ENCODE measurements at regions not wholly inside any gene's neighbourhood (a gene's known extent, or its start where the extent isn't known, plus 50 kb on each side); places are given as distances from the start of the nearest gene placed in this dataset.

DNA sequence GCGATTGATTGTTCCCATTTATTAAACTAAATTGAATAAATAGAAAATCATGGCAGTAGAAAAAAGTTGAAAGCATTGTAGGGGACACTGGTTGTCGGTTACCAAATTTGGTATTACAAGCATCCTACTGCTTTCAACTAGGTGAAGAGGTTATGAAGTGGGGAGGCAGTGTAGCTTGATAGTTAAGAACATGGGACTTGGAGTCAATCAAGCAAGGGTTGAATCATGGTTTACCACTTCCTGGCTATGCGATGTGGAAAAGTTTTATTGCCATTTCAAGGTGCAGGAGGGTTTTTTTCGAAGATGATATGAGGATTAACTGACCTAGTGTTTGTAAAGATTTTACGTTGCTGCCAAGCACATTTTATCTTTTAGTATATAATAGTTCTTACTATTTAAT, 318.2 kb upstream of the KCNH8 start:
- DNase-seq (ENCODE audit: low spot score), result no peak
- H3K4me3 ChIP-seq, result no peak overlapping the region
- H3F3A ChIP-seq (ENCODE audit: low read depth), result peaks cover 15% of the 10 kb centered on the region
- no peaks in the 10 kb centered on the region for H4K20me1 ChIP-seq (ENCODE audit: low read depth)
- H3K9me3 ChIP-seq (ENCODE audit: low read depth), result no peaks in the 10 kb centered on the region
- Mint-ChIP-seq H3K36me3 (no peaks in the 10 kb centered on the region), H3K27me3 (ENCODE audit: insufficient read depth, low read depth) (peaks cover 8% of the 10 kb centered on the region), H3K4me3 (no peak overlapping the region), H3K27ac (no peak overlapping the region), H3K4me1 (peaks cover 10% of the 10 kb centered on the region), H3K9me3 (no peaks in the 10 kb centered on the region)
- TF ChIP-seq CTCF (IDR thresholded peaks at IDR 0.05) (no peak), EZH2phosphoT487 (IDR thresholded peaks at IDR 0.05) (no peak), EZH2 (IDR thresholded peaks at IDR 0.05) (no peak)
- no peak overlapping the region for H2AFZ ChIP-seq (replicated peaks)
- no peaks in the 10 kb centered on the region for H3K79me2 ChIP-seq (ENCODE audit: low read depth)
- H3K27me3 ChIP-seq, result no peaks in the 10 kb centered on the region
- H3K4me2 ChIP-seq, result no peak overlapping the region
- H3K4me1 ChIP-seq, result no peaks in the 10 kb centered on the region
- H3K9ac ChIP-seq, result no peak overlapping the region
- no peaks in the 10 kb centered on the region for H3K36me3 ChIP-seq
- no peak overlapping the region for H3K27ac ChIP-seq

GRCh38 chr3:18828637-18829036, 319.7 kb upstream of the KCNH8 start:
- Mint-ChIP-seq H3K4me1 (peaks cover 10% of the 10 kb centered on the region), H3K27me3 (ENCODE audit: insufficient read depth, low read depth) (peaks cover 8% of the 10 kb centered on the region), H3K36me3 (no peaks in the 10 kb centered on the region), H3K4me3 (no peak overlapping the region), H3K9me3 (no peaks in the 10 kb centered on the region), H3K27ac (no peak overlapping the region)
- H3K36me3 ChIP-seq, result no peaks in the 10 kb centered on the region
- no peak for TF ChIP-seq CTCF (IDR thresholded peaks at IDR 0.05)
- TF ChIP-seq EZH2phosphoT487 (IDR thresholded peaks at IDR 0.05), result no peak
- TF ChIP-seq EZH2 (IDR thresholded peaks at IDR 0.05), result no peak
- no peaks in the 10 kb centered on the region for H4K20me1 ChIP-seq (ENCODE audit: low read depth)
- H3K9ac ChIP-seq, result no peak overlapping the region
- no peak overlapping the region for H3K27ac ChIP-seq
- DNase-seq (ENCODE audit: low spot score), result no peak
- peaks cover 15% of the 10 kb centered on the region for H3F3A ChIP-seq (ENCODE audit: low read depth)
- no peaks in the 10 kb centered on the region for H3K9me3 ChIP-seq (ENCODE audit: low read depth)
- no peaks in the 10 kb centered on the region for H3K27me3 ChIP-seq
- H3K4me3 ChIP-seq, result no peak overlapping the region
- no peaks in the 10 kb centered on the region for H3K4me1 ChIP-seq
- no peak overlapping the region for H3K4me2 ChIP-seq
- H2AFZ ChIP-seq (replicated peaks), result no peak overlapping the region
- no peaks in the 10 kb centered on the region for H3K79me2 ChIP-seq (ENCODE audit: low read depth)

GRCh38 chr3:18827664-18828063, 320.6 kb upstream of the KCNH8 start:
- no peak overlapping the region for H3K9ac ChIP-seq
- no peaks in the 10 kb centered on the region for H4K20me1 ChIP-seq (ENCODE audit: low read depth)
- H2AFZ ChIP-seq (replicated peaks), result no peak overlapping the region
- no peak for DNase-seq (ENCODE audit: low spot score)
- no peaks in the 10 kb centered on the region for H3K79me2 ChIP-seq (ENCODE audit: low read depth)
- peaks cover 15% of the 10 kb centered on the region for H3F3A ChIP-seq (ENCODE audit: low read depth)
- H3K27ac ChIP-seq, result no peak overlapping the region
- TF ChIP-seq CTCF (IDR thresholded peaks at IDR 0.05) (no peak), EZH2 (IDR thresholded peaks at IDR 0.05) (no peak), EZH2phosphoT487 (IDR thresholded peaks at IDR 0.05) (no peak)
- no peak overlapping the region for H3K27ac Mint-ChIP-seq
- H3K4me3 Mint-ChIP-seq, result no peak overlapping the region
- no peaks in the 10 kb centered on the region for H3K36me3 ChIP-seq
- H3K9me3 ChIP-seq (ENCODE audit: low read depth), result no peaks in the 10 kb centered on the region
- peaks cover 8% of the 10 kb centered on the region for H3K27me3 Mint-ChIP-seq (ENCODE audit: insufficient read depth, low read depth)
- H3K27me3 ChIP-seq, result no peaks in the 10 kb centered on the region
- no peak overlapping the region for H3K4me2 ChIP-seq
- H3K36me3 Mint-ChIP-seq, result no peaks in the 10 kb centered on the region
- no peak overlapping the region for H3K4me3 ChIP-seq
- no peaks in the 10 kb centered on the region for H3K9me3 Mint-ChIP-seq
- H3K4me1 Mint-ChIP-seq, result peaks cover 10% of the 10 kb centered on the region
- no peaks in the 10 kb centered on the region for H3K4me1 ChIP-seq

Data from neural progenitor cell (in vitro differentiated cells).